ENCODE measurements at regions not wholly inside any gene's neighbourhood (a gene's known extent, or its start where the extent isn't known, plus 50 kb on each side); places are given as distances from the start of the nearest gene placed in this dataset.

DNA sequence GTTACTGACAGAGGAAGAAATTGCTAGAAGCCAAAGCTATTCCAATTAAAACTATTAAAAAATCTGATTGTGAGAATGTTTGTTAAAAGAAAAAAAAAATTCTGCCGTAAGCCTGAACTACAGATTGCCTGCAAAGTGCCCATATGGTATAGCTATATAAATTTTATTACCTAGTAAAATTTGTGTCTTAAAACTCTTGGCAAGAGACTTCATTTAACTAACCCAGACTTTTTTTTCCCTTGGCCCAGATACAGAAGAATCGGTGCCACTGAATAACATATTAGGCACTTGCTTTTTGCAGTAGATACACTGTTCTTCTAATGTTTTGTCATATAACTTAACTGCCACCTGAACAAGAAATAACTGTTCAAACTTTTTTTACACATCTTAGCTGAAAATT, 125.5 kb downstream of the RPS29 start:
- no peak for TF ChIP-seq EZH2 (IDR thresholded peaks at IDR 0.05; ENCODE audit: low read length)
- TF ChIP-seq, protein P1, sequence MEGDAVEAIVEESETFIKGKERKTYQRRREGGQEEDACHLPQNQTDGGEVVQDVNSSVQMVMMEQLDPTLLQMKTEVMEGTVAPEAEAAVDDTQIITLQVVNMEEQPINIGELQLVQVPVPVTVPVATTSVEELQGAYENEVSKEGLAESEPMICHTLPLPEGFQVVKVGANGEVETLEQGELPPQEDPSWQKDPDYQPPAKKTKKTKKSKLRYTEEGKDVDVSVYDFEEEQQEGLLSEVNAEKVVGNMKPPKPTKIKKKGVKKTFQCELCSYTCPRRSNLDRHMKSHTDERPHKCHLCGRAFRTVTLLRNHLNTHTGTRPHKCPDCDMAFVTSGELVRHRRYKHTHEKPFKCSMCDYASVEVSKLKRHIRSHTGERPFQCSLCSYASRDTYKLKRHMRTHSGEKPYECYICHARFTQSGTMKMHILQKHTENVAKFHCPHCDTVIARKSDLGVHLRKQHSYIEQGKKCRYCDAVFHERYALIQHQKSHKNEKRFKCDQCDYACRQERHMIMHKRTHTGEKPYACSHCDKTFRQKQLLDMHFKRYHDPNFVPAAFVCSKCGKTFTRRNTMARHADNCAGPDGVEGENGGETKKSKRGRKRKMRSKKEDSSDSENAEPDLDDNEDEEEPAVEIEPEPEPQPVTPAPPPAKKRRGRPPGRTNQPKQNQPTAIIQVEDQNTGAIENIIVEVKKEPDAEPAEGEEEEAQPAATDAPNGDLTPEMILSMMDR (optimal IDR thresholded peaks at IDR 0.05 in 1 of 3, IDR thresholded peaks at IDR 0.05 in 1 of 3, conservative IDR thresholded peaks at IDR 0.05 in 1 of 3; ENCODE audit: extremely low read depth in 1 of 3, insufficient read depth in 2 of 3, low read length in 3 of 3), result no peak
- no peak for DNase-seq (ENCODE audit: low read depth, low spot score)
- Histone ChIP-seq H3K36me3 (ENCODE audit: control insufficient read depth in 2 of 2, extremely low read depth in 1 of 2, insufficient read depth in 2 of 2, low read length in 2 of 2) (no peaks in the 10 kb centered on the region), H3K4me2 (ENCODE audit: control insufficient read depth, extremely low read depth, insufficient read depth, low read depth, low read length) (no peak overlapping the region), H3K4me3 (ENCODE audit: control insufficient read depth in 2 of 3, extremely low read depth in 1 of 3, insufficient read depth in 2 of 3, low read depth in 1 of 3, low read length in 3 of 3) (no peak overlapping the region), H2AFZ (ENCODE audit: control insufficient read depth, low read length) (no peak overlapping the region), H3K9ac (ENCODE audit: control insufficient read depth, extremely low read depth, insufficient read depth, low read length) (no peak overlapping the region), H3K9me1 (ENCODE audit: control insufficient read depth, extremely low read depth, insufficient read depth, low read length) (no peaks in the 10 kb centered on the region), H3K9me3 (ENCODE audit: control insufficient read depth, low read depth, low read length) (no peaks in the 10 kb centered on the region), H3K27ac (ENCODE audit: control insufficient read depth, insufficient read depth, low read length) (no peak overlapping the region), H3K4me1 (ENCODE audit: control insufficient read depth, extremely low read depth, insufficient read depth, low read length) (no peaks in the 10 kb centered on the region), H4K20me1 (ENCODE audit: control insufficient read depth, extremely low read depth, insufficient read depth, low read length) (no peaks in the 10 kb centered on the region), H3K27me3 (ENCODE audit: control insufficient read depth, extremely low read depth, insufficient read depth, low read length) (peaks cover 3% of the 10 kb centered on the region), H3K79me2 (ENCODE audit: control insufficient read depth, insufficient read depth, low read length) (no peaks in the 10 kb centered on the region)
- no peak for FAIRE-seq
- dilution Hi-C loops (cut with MboI; ENCODE audit: extremely low pct_ligation_motif_present, low sequenced_read_pairs), result no loop called here

DNA sequence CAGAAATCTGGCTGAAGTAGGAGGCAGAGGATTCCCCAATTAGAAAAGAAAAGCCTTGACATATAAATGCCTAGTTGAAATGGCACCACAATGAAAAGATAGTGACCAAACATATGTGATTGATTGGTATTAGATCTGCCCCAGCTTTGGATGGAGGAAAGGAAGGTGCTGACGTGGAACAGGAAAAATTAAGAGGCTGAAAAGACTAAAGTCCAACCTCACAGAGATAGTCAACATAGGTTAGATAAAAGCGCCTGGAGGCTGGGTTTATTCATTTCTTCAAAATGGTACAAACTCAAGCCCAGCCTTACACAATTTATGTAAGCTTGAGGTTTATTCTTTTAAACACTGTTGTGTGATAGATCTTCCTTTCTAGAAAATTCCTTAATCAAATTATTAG, 129.6 kb downstream of the RPS29 start:
- Histone ChIP-seq H3K4me3 (ENCODE audit: control insufficient read depth in 2 of 3, extremely low read depth in 1 of 3, insufficient read depth in 2 of 3, low read depth in 1 of 3, low read length in 3 of 3) (no peak overlapping the region), H3K9me3 (ENCODE audit: control insufficient read depth, low read depth, low read length) (no peaks in the 10 kb centered on the region), H3K79me2 (ENCODE audit: control insufficient read depth, insufficient read depth, low read length) (no peaks in the 10 kb centered on the region), H3K4me2 (ENCODE audit: control insufficient read depth, extremely low read depth, insufficient read depth, low read depth, low read length) (no peak overlapping the region), H3K4me1 (ENCODE audit: control insufficient read depth, extremely low read depth, insufficient read depth, low read length) (no peaks in the 10 kb centered on the region), H2AFZ (ENCODE audit: control insufficient read depth, low read length) (no peak overlapping the region), H3K27me3 (ENCODE audit: control insufficient read depth, extremely low read depth, insufficient read depth, low read length) (no peaks in the 10 kb centered on the region), H3K9ac (ENCODE audit: control insufficient read depth, extremely low read depth, insufficient read depth, low read length) (no peak overlapping the region), H3K36me3 (ENCODE audit: control insufficient read depth in 2 of 2, extremely low read depth in 1 of 2, insufficient read depth in 2 of 2, low read length in 2 of 2) (no peaks in the 10 kb centered on the region), H3K27ac (ENCODE audit: control insufficient read depth, insufficient read depth, low read length) (no peak overlapping the region), H4K20me1 (ENCODE audit: control insufficient read depth, extremely low read depth, insufficient read depth, low read length) (no peaks in the 10 kb centered on the region), H3K9me1 (ENCODE audit: control insufficient read depth, extremely low read depth, insufficient read depth, low read length) (no peaks in the 10 kb centered on the region)
- no peak for DNase-seq (ENCODE audit: low read depth, low spot score)
- no peak for FAIRE-seq
- dilution Hi-C loops (cut with MboI; ENCODE audit: extremely low pct_ligation_motif_present, low sequenced_read_pairs), result no loop called here
- TF ChIP-seq EZH2 (IDR thresholded peaks at IDR 0.05; ENCODE audit: low read length), result no peak
- TF ChIP-seq, protein P1 (optimal IDR thresholded peaks at IDR 0.05 in 1 of 3, IDR thresholded peaks at IDR 0.05 in 1 of 3, conservative IDR thresholded peaks at IDR 0.05 in 1 of 3; ENCODE audit: extremely low read depth in 1 of 3, insufficient read depth in 2 of 3, low read length in 3 of 3), result no peak
